HepG2 (cell line): ENCODE measurements at regions not wholly inside any gene's neighbourhood (a gene's known extent, or its start where the extent isn't known, plus 50 kb on each side); places are given as distances from the start of the nearest gene placed in this dataset.

ENCODE experiments used
- AKNA ChIP-seq: sonication (generic); formaldehyde crosslinking; IDR thresholded peaks from 2 replicates; pipeline ENCODE4 v1.4.0; 2020; ENCODE audit warnings: missing genetic modification reagents, borderline replicate concordance
- BHLHE40 ChIP-seq: IDR thresholded peaks from 2 replicates; pipeline ENCODE4 v1.6.1; 2011; ENCODE audit warnings: low read length, improper control_type of control experiment
- BRF2 ChIP-seq: sonication (generic); formaldehyde crosslinking; IDR thresholded peaks from 2 replicates; pipeline ENCODE4 v1.8.1; 2022; ENCODE audit warnings: mild to moderate bottlenecking, missing genetic modification reagents
- NR2F1 ChIP-seq, 2 experiments: fragments of 450-650 bp in 1 of 2; formaldehyde crosslinking in 1 of 2; IDR thresholded peaks; 2 replicates each; pipeline versions ENCODE4 v1.5.0 to v1.6.1; 2016 to 2020; ENCODE audit warnings: mild to moderate bottlenecking in 1 of 2, missing compliant biosample characterization in 1 of 2, missing genetic modification reagents in 1 of 2, moderate library complexity in 1 of 2
- SUZ12 ChIP-seq: fragments of 150-350 bp; IDR thresholded peaks from 2 replicates; pipeline ENCODE4 v1.6.1; 2014; ENCODE audit warnings: low read depth, low read length
- TCF7 ChIP-seq: sonication (generic); IDR thresholded peaks from 2 replicates; pipeline ENCODE4 v1.6.1; 2016; ENCODE audit warnings: antibody characterized with exemption, low read depth
- TP53 ChIP-seq: sonication (generic); formaldehyde crosslinking; conservative IDR thresholded peaks from 2 replicates; pipeline ENCODE4 v1.4.0; 2020; ENCODE audit warnings: missing genetic modification reagents

- no peak for TF ChIP-seq TP53
- no peak for TF ChIP-seq BRF2 (CRISPR knock-in tag)
- TF ChIP-seq BHLHE40 = no peak
- TF ChIP-seq NR2F1 (CRISPR knock-in tag; IDR thresholded peaks at IDR 0.05) = no peak
- TF ChIP-seq SUZ12 = no peak
- TF ChIP-seq AKNA (CRISPR knock-in tag) = no peak
- TF ChIP-seq TCF7 = no peak
Observed at GRCh38 chr9:26551971-26552370, 340.6 kb downstream of the CAAP1 start.
